Tibial nerve (tissue), 4 donors: ENCODE measurements at regions not wholly inside any gene's neighbourhood (a gene's known extent, or its start where the extent isn't known, plus 50 kb on each side); places are given as distances from the start of the nearest gene placed in this dataset.

Experiments used
- DNase-seq, 2 donors: peaks; one replicate each; pipeline ENCODE4 v3.0.0-alpha.2; 2019; ENCODE audit warnings: low spot score in 2 of 2
- H3K27ac ChIP-seq, 4 donors: fragments of 200-600 bp; sonication (generic) in 3 of 4; one replicate each; pipeline ENCODE4 v1.5.1; 2017 to 2019; ENCODE audit warnings: mild to moderate bottlenecking in 1 of 4
- H3K27me3 ChIP-seq, 2 donors: fragments of 200-600 bp; sonication (generic) in 1 of 2; one replicate each; pipeline versions ENCODE4 v1.5.1 to v1.6.0; 2017 to 2019
- H3K36me3 ChIP-seq, 3 donors: fragments of 200-600 bp; sonication (generic); one replicate each; pipeline ENCODE4 v1.5.1; 2018 to 2019
- H3K4me1 ChIP-seq, 4 donors: fragments of 200-600 bp; sonication (generic) in 3 of 4; one replicate each; pipeline ENCODE4 v1.5.1; 2017 to 2019
- H3K4me3 ChIP-seq, 4 donors: fragments of 200-600 bp; sonication (generic) in 3 of 4; one replicate each; pipeline ENCODE4 v1.5.1; 2017 to 2019; ENCODE audit warnings: mild to moderate bottlenecking in 1 of 4, moderate library complexity in 1 of 4
- H3K9me3 ChIP-seq, 4 donors: fragments of 200-600 bp; sonication (generic) in 3 of 4; one replicate each; pipeline ENCODE4 v1.5.1; 2017 to 2019
- CTCF ChIP-seq, 5 experiments: fragments of 200-600 bp in 3 of 5; fragments of 450-650 bp in 2 of 5; sonication (generic) in 3 of 5; IDR thresholded peaks; one replicate each; pipeline ENCODE4 v1.5.1; 2016 to 2019; ENCODE audit warnings: antibody characterized with exemption in 5 of 5, mild to moderate bottlenecking in 3 of 5, moderate library complexity in 2 of 5
- EP300 ChIP-seq, 2 donors: sonication (generic); formaldehyde crosslinking; IDR thresholded peaks; one replicate each; pipeline ENCODE4 v1.6.1; 2017; ENCODE audit warnings: antibody characterized with exemption in 2 of 2, mild to moderate bottlenecking in 1 of 2
- POLR2A ChIP-seq, 2 donors: fragments of 450-650 bp; IDR thresholded peaks; one replicate each; pipeline ENCODE4 v1.6.1; 2017; ENCODE audit warnings: antibody characterized with exemption in 2 of 2, mild to moderate bottlenecking in 2 of 2, moderate library complexity in 2 of 2
- WGBS, 2 donors: methylation state at CpG; one replicate each; pipeline ENCODE4 v1.1.5; 2018; 5-methylcytosine and 5-hydroxymethylcytosine counted together

DNA sequence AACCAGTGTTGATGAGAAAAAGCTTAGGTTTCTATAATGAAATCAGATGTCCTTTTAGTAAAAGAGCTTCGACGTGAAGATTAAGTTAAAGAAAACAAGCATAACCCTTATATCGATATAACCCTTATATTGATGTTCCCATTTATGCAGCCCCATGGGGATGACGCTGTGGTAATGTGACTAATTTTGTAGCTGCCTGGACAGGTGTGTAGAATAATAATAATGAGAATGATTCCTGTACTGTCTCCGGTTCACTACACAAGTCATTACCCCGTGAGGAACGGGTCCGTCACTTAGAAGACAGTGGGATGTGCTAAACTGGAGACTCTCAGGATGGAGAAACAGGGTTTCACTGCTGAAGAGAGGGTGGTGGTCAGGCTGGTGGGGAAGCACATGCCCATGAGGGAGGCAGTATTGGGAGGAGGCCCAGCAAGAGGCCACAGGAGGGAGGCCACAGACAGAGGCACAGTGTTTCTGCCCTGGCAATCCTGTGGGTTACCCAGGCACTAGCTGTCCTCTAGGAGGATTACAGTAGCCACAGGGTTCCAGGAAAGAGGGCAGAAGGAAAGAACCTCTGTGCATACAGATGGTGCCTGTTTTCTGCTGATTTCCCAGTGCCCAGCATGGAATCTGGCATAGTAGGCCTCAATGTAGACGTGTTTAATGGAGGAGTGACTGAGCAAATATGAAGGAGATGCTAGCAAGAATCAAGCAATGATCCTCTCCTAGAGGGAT is 191.1 kb upstream of the TSC22D2 start:
- DNase-seq: no peak
- Histone ChIP-seq H3K27me3 (peaks cover 0 to 3% of the 10 kb centered on the region in 2 donors), H3K27ac (no peak overlapping the region), H3K36me3 (no peaks in the 10 kb centered on the region), H3K4me3 (no peak overlapping the region), H3K4me1 (peaks cover 0 to 23% (median 8%) of the 10 kb centered on the region in 4 donors), H3K9me3 (peaks cover 0 to 8% (median 0%) of the 10 kb centered on the region in 4 donors)
- TF ChIP-seq EP300 (IDR thresholded peaks at IDR 0.05) (no peak), CTCF (IDR thresholded peaks at IDR 0.05) (no peak), POLR2A (IDR thresholded peaks at IDR 0.05) (no peak)
- WGBS, 2 donors: 81 to 83% methylated on average over 9 of the region's 9 CpGs

DNA sequence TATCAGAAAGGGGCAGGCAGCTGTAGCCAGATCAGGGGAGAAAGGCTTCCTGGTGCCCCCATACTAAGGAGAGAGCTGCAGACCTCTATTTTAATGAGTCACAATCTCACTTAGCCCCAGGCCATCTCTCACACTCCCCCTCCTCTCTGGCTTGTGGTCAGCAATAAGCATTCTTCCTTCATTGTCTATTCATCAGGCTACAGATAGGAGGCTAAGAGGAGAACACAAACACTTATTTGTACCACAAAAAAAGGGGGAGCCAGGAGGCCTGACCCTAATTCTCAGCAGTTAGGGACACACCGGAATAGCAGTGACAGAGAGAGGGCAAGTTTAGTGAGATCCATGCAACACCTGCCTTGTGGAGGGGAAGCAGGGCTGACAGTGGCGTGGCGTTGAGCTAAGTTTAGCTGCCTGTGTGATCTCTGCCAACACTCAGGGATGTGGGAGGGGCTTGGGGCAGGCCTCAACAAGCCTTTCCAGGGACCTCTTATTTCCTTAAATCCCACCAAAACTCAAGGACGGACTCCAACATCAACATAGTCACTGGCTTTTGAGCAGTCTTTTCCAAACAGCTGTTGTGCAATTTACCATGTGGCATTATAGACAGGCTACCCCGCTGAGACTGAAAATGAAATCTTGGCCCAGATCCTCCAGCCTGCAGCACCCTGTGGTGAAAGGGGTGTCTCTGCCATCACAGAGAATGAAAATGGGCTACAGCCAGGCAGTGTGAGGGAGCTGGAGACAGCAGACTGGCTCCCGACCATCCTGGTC is 191.9 kb upstream of the TSC22D2 start:
- Histone ChIP-seq H3K9me3 (peaks cover 0 to 8% (median 0%) of the 10 kb centered on the region in 4 donors), H3K4me3 (no peak overlapping the region), H3K36me3 (no peaks in the 10 kb centered on the region), H3K27ac (peak overlapping the region in 2 of 4 donors; percentile 25 to 65), H3K27me3 (peaks cover 0 to 3% of the 10 kb centered on the region in 2 donors), H3K4me1 (peaks cover 0 to 20% (median 7%) of the 10 kb centered on the region in 4 donors)
- WGBS, 2 donors: 14 to 18% methylated on average over 6 of the region's 6 CpGs
- DNase-seq: peak in 1 of 2 donors; percentile 16
- TF ChIP-seq CTCF (IDR thresholded peaks at IDR 0.05) (no peak), EP300 (IDR thresholded peaks at IDR 0.05) (no peak), POLR2A (IDR thresholded peaks at IDR 0.05) (no peak)

DNA sequence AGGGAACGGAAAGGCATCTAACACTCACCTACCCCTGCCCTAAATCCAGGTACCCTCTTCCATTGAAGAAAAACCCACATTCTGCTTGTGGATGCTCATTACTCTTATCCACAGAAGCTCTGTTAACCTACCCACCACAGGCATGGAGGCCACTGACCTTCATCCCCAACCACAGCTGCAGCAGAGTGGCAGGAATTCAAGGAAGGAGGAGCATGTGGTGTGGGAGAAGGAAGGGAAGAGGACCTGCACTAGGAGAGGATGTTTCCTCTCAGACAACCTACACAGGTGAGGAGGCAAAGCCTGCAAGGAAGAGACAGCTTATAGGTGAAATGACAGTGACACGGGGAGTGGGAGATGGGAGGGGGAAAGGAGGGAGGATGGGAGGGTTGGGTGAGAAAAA is 192.5 kb upstream of the TSC22D2 start:
- Histone ChIP-seq H3K27me3 (peaks cover 0 to 3% of the 10 kb centered on the region in 2 donors), H3K4me1 (peaks cover 0 to 13% (median 3%) of the 10 kb centered on the region in 4 donors), H3K9me3 (peaks cover 0 to 8% (median 0%) of the 10 kb centered on the region in 4 donors), H3K4me3 (no peak overlapping the region), H3K36me3 (no peaks in the 10 kb centered on the region), H3K27ac (peak overlapping the region in 1 of 4 donors; percentile 25)
- DNase-seq: no peak
- WGBS, 2 donors: 77 to 81% methylated on average over 2 of the region's 2 CpGs
- no peak for TF ChIP-seq POLR2A (IDR thresholded peaks at IDR 0.05)
- no peak for TF ChIP-seq EP300 (IDR thresholded peaks at IDR 0.05)
- TF ChIP-seq CTCF (IDR thresholded peaks at IDR 0.05): no peak

GRCh38 chr3:150213577-150213976 is 194.5 kb upstream of the TSC22D2 start:
- no peak for DNase-seq
- H3K27me3 ChIP-seq: no peaks in the 10 kb centered on the region
- peaks cover 0 to 8% (median 0%) of the 10 kb centered on the region in 4 donors for H3K9me3 ChIP-seq
- H3K27ac ChIP-seq: no peak overlapping the region
- peaks cover 0 to 13% (median 2%) of the 10 kb centered on the region in 4 donors for H3K4me1 ChIP-seq
- 84 to 85% methylated on average over 1 of the region's 1 CpG for whole genome bisulfite sequencing, 2 donors
- TF ChIP-seq POLR2A (IDR thresholded peaks at IDR 0.05) (no peak), EP300 (IDR thresholded peaks at IDR 0.05) (no peak), CTCF (IDR thresholded peaks at IDR 0.05) (no peak)
- H3K36me3 ChIP-seq: no peaks in the 10 kb centered on the region
- no peak overlapping the region for H3K4me3 ChIP-seq
